Mucosa of gallbladder (tissue), 1 donor: ENCODE measurements at regions not wholly inside any gene's neighbourhood (a gene's known extent, or its start where the extent isn't known, plus 50 kb on each side); places are given as distances from the start of the nearest gene placed in this dataset.
"Not testable (repeated sequence)": the region's sequence is repeated elsewhere in the genome, so short reads cannot be mapped to it uniquely, and the experiment has no call there.

ENCODE experiments used
- DNase-seq: peaks from one replicate; pipeline ENCODE4 v3.0.0-alpha.2; 2020; ENCODE audit warnings: low spot score
- donor health status: DM: no; HTN: no; CAD: no.

DNA sequence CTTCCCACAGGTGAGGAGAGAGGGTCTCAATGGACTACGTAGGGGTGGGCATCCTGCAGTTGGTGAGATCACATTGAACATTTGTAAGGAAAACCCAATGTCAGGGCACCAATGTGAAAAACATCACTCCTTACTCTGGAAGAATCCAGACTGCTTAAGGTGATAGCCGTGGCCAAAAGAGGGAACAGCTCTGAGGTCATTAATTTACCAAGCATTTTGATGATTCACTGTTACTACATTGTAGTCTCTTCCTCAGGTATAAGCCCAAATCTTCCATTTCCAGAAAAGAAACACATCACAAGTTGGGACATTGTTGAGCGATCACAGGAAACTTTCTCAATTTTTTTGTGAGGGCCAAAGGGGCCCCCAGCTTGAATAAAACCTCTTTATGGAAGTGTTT, 61.1 kb upstream of the SPTLC3 start:
- no peak for DNase-seq

DNA sequence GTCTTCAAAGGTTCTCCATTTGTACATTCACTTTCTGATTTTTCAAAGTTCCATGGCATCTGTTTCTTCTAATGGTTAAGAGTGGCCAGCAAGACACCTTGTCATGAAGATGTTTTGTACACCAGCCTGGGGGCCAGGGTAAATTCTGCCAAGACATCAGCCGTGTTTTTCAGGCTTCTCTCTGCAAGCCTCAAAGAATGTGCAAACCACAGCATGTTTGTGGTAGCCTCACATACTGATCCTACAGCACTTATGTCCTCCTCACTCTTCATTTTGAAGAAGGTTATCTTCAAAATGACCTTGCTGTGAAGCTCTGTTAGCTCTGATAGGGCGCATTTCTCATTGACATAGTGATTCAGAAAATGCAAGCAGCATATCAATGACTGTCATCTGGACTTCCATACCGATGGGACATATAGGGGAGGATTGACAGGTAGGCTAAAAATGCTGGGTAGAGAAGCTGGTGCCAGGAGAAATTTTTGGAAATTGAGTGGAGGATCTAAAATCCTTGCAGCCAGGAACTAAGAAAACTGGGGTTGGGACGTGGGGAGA, 59.3 kb upstream of the SPTLC3 start:
- no peak for DNase-seq

GRCh38 chr20:12954254-12954653, 54.5 kb upstream of the SPTLC3 start:
- not testable (repeated sequence) for DNase-seq

- no peak for DNase-seq
These were observed 53.2 kb upstream of the SPTLC3 start for GRCh38 chr20:12955611-12956010.

DNA sequence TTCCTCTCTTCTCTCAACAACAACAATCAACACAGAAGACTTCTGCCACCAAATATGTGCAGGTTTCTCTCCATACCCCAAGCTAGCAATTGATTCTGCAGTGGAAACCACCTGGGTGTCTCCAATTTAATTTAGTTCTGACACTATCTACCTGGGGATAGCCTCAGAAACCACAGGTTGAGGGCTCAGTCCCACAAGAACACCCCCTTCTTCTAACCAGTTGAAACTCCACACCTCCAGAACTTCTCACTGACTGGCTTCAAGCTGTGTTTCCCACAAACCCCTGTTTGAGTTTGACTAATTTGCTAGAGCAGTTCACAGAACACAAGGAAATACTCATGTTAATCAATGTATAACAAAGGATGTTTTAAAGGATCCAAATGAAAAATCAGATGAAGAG, 52.5 kb upstream of the SPTLC3 start:
- no peak for DNase-seq

GRCh38 chr20:12957968-12958367, 50.8 kb upstream of the SPTLC3 start:
- DNase-seq, result no peak
